Thoracic aorta (tissue), 2 donors: ENCODE measurements at regions not wholly inside any gene's neighbourhood (a gene's known extent, or its start where the extent isn't known, plus 50 kb on each side); places are given as distances from the start of the nearest gene placed in this dataset.

Experiments used
- ATAC-seq: fragments of 150-250 bp; one replicate; pipeline ENCODE4 v1.8.0; 2017; ENCODE audit warnings: low read depth; ENCODE audit not compliant: insufficient number of reproducible peaks, low FRiP score
- DNase-seq: peaks from one replicate; pipeline ENCODE4 v3.0.0-alpha.2; 2020; ENCODE audit warnings: low spot score
- H3K27ac ChIP-seq, 2 donors: fragments of 200-600 bp; sonication (generic); 1 replicate in 1 of 2; 2 replicates in 1 of 2; pipeline ENCODE4 v1.5.1; 2016; ENCODE audit warnings: mild to moderate bottlenecking in 2 of 2, moderate library complexity in 2 of 2
- H3K27me3 ChIP-seq: fragments of 200-600 bp; sonication (generic); replicated peaks from 2 replicates; pipeline ENCODE4 v1.6.0; 2016; ENCODE audit warnings: mild to moderate bottlenecking; ENCODE audit not compliant: insufficient read depth
- H3K36me3 ChIP-seq: fragments of 200-600 bp; sonication (generic); one replicate; pipeline ENCODE4 v1.5.1; 2016
- H3K4me1 ChIP-seq, 2 donors: fragments of 200-600 bp; sonication (generic); 1 replicate in 1 of 2; 2 replicates in 1 of 2; pipeline versions ENCODE4 v1.5.1 to v1.6.0; 2016; ENCODE audit warnings: low read depth in 2 of 2, mild to moderate bottlenecking in 1 of 2; ENCODE audit not compliant: control insufficient read depth in 1 of 2
- H3K4me3 ChIP-seq: fragments of 200-600 bp; sonication (generic); 2 replicates; pipeline ENCODE4 v1.5.1; 2016; ENCODE audit warnings: mild to moderate bottlenecking
- H3K9me3 ChIP-seq: fragments of 200-600 bp; sonication (generic); 2 replicates; pipeline ENCODE4 v1.5.1; 2016
- CTCF ChIP-seq: fragments of 200-600 bp; sonication (generic); IDR thresholded peaks from one replicate; pipeline ENCODE4 v1.5.1; 2019; ENCODE audit warnings: antibody characterized with exemption

DNA sequence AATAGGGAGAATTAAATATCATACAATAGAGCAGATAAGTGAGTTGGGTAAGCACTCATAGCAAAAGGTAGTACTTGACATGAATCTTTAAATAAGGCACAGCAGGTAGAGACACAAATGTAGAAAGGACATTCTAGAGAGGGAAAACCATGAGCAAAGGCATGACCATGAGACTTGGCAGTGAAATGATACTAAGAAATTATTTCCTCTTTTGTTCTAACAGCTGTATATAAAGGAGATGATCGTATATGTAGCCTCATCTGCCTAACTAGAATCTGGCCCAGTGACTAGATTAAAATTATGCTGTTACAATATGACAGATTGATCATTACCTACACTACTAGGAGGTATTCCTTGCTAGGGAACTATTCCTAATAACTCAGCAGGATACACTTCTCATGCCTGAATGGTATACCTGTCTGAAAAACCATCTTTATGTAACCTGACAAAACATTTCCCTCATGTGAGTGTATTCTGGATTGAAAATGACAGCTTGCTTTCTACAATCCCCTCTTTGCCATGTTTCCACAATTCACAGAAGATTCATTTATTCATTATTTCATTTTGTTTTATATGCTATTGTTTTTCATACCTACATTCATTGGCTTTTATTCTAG is 725.7 kb downstream of the C12orf50 start:
- Histone ChIP-seq H3K4me3 (no peak overlapping the region), H3K27me3 (no peaks in the 10 kb centered on the region), H3K9me3 (no peaks in the 10 kb centered on the region), H3K4me1 (peaks cover 15 to 20% of the 10 kb centered on the region in 2 donors), H3K27ac (no peak overlapping the region), H3K36me3 (no peaks in the 10 kb centered on the region)
- no peak for TF ChIP-seq CTCF
- DNase-seq: no peak
- no peak for ATAC-seq

GRCh38 chr12:87302126-87302745 is 727.0 kb downstream of the C12orf50 start:
- no peak for TF ChIP-seq CTCF
- Histone ChIP-seq H3K27me3 (no peaks in the 10 kb centered on the region), H3K27ac (no peak overlapping the region), H3K9me3 (no peaks in the 10 kb centered on the region), H3K36me3 (no peaks in the 10 kb centered on the region), H3K4me1 (peaks cover 15 to 20% of the 10 kb centered on the region in 2 donors), H3K4me3 (no peak overlapping the region)
- DNase-seq (no peak), ATAC-seq (no peak)

- ATAC-seq: no peak
- no peaks in the 10 kb centered on the region for H3K27me3 ChIP-seq
- TF ChIP-seq CTCF: no peak
- DNase-seq: no peak
- no peaks in the 10 kb centered on the region for H3K4me1 ChIP-seq
- no peaks in the 10 kb centered on the region for H3K36me3 ChIP-seq
- H3K9me3 ChIP-seq: peaks cover 3% of the 10 kb centered on the region
- H3K27ac ChIP-seq: no peak overlapping the region
- H3K4me3 ChIP-seq: no peak overlapping the region
Measured at GRCh38 chr12:87290505-87290904, 738.7 kb downstream of the C12orf50 start.

GRCh38 chr12:87283886-87284285 is 745.3 kb downstream of the C12orf50 start:
- DNase-seq (no peak), ATAC-seq (no peak)
- H3K4me3 ChIP-seq: no peak overlapping the region
- H3K4me1 ChIP-seq: no peaks in the 10 kb centered on the region
- no peaks in the 10 kb centered on the region for H3K9me3 ChIP-seq
- H3K36me3 ChIP-seq: no peaks in the 10 kb centered on the region
- no peak overlapping the region for H3K27ac ChIP-seq
- TF ChIP-seq CTCF: no peak
- no peaks in the 10 kb centered on the region for H3K27me3 ChIP-seq

DNA sequence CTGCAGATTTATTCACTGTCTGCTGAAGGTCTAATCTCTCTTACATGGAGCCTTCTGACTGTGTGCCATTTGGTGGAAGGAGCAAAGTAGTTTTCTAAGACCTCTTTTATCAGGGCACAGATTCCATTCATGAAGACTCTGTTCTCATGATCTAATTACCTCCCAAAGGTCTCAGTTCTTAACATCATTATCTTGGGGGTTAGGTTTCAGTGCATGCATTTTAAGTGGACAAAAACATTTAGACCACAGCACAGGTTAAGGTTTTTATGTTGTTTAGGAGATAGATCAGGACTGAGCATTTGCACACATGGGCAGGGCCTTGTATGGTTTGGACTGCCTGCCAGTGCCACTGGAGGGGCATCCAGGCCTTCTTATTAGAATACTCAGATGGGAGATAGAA is 746.1 kb downstream of the C12orf50 start:
- no peak for TF ChIP-seq CTCF
- Histone ChIP-seq H3K4me3 (no peak overlapping the region), H3K4me1 (no peaks in the 10 kb centered on the region), H3K36me3 (no peaks in the 10 kb centered on the region), H3K27ac (no peak overlapping the region), H3K27me3 (no peaks in the 10 kb centered on the region), H3K9me3 (no peaks in the 10 kb centered on the region)
- DNase-seq: no peak
- ATAC-seq: no peak
